ENCODE measurements at regions not wholly inside any gene's neighbourhood (a gene's known extent, or its start where the extent isn't known, plus 50 kb on each side); places are given as distances from the start of the nearest gene placed in this dataset.

DNA sequence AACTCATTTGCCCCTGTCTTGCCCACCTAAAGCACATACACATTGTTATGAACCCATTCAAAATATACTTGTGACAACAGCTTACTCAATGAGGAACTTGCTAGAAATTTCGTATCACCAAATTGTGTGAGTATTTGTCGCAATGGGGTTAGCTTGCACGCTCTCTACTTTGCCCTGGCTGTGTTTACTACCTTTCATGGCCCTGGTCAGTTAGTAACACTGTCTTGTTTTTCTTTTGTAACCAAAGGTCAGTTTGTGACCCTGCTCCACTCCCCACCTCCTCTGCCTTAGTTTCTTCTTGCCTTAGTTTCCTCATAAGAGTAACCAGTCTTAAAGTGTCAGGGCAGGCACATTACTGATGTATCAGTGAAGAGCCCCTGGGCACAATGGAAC is 205.8 kb upstream of the EEA1 start:
- H3K4me3 ChIP-seq = no peak overlapping the region
- H3K4me1 ChIP-seq (ENCODE audit: insufficient read depth) = peaks cover 28% of the 10 kb centered on the region
- no peaks in the 10 kb centered on the region for H4K20me1 ChIP-seq (ENCODE audit: insufficient read depth)
- no peaks in the 10 kb centered on the region for H3K27me3 ChIP-seq (replicated peaks; ENCODE audit: insufficient read depth)
- H3K4me2 ChIP-seq (ENCODE audit: unreplicated experiment) = peak overlapping the region; percentile 10
- H3F3A ChIP-seq (ENCODE audit: insufficient read depth) = peaks cover 19% of the 10 kb centered on the region
- H2AFZ ChIP-seq = peak overlapping the region; percentile 68
- in situ Hi-C loops (cut with MboI) = no loop called here
- H3K27ac ChIP-seq = no peak overlapping the region
- H3K9me2 ChIP-seq (ENCODE audit: insufficient read depth) = no peaks in the 10 kb centered on the region
- DNase-seq = no peak
- H3K36me3 ChIP-seq (ENCODE audit: low read depth) = no peaks in the 10 kb centered on the region
- WGBS, 2 experiments (ENCODE audit: low coverage in 1 of 2, low lambda C conversion rate in 2 of 2, missing lambda C conversion rate in 2 of 2) = 89 to 90% methylated on average over 3 of the region's 3 CpGs
- TF ChIP-seq EZH2phosphoT487 (IDR thresholded peaks at IDR 0.05; ENCODE audit: insufficient read depth, low read depth) (no peak), EZH2 (IDR thresholded peaks at IDR 0.05; ENCODE audit: insufficient read depth, poor library complexity, severe bottlenecking) (no peak)
- H3K9me3 ChIP-seq (ENCODE audit: low read depth) = no peaks in the 10 kb centered on the region
- H3K9ac ChIP-seq = no peak overlapping the region
- no peaks in the 10 kb centered on the region for H3K79me2 ChIP-seq (ENCODE audit: insufficient read depth)

DNA sequence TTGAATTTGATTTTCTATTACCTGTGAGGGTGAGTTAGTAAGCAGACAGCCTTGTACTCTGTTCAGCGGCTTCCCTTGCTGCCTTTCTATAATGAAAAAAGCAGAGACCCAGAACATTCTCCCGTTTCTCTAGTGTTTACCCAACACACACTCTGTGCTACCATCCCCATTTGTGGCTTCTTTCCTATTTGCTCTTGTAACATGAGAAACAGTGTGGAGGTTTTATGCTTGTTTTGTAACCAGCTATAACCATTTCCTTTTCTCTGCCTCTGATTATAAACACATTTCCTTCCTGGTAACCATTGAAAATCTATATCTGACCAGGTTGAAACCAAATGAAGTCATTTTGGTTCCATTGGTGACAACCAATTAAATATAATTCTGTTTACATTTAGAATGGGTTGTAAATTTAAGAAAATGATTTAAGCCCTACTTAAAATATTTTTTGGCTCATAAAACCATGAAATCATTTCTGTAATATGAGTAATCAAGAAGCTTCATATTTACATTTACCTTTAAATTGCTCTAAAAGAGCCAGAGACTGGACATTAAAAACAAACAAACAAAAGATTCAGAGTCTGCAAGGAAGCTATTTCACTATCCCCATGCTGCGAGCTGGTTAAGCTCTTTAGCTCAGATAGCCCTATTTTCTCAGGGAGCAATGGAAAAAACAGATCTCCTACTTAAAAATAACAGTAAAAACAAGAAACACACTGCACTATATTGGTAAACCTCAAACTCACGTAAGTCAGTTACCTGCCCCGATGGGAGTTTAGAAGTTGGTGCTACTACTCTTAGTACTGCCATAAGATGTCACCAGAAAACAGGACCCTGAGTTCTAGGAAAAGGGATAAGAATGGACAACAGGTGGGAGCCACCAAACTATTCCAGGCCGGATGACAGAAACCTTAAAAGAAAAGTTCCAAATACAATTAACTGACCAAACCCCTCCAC is 206.5 kb upstream of the EEA1 start:
- no peaks in the 10 kb centered on the region for H3K79me2 ChIP-seq (ENCODE audit: insufficient read depth)
- H4K20me1 ChIP-seq (ENCODE audit: insufficient read depth) = no peaks in the 10 kb centered on the region
- no peaks in the 10 kb centered on the region for H3K9me2 ChIP-seq (ENCODE audit: insufficient read depth)
- H3K9ac ChIP-seq = no peak overlapping the region
- peaks cover 28% of the 10 kb centered on the region for H3K4me1 ChIP-seq (ENCODE audit: insufficient read depth)
- peak overlapping the region; percentile 10 for H3K4me2 ChIP-seq (ENCODE audit: unreplicated experiment)
- no peaks in the 10 kb centered on the region for H3K9me3 ChIP-seq (ENCODE audit: low read depth)
- H2AFZ ChIP-seq = peak overlapping the region; percentile 68
- H3K27ac ChIP-seq = no peak overlapping the region
- peak; percentile 27 for DNase-seq
- H3K4me3 ChIP-seq = no peak overlapping the region
- H3K36me3 ChIP-seq (ENCODE audit: low read depth) = no peaks in the 10 kb centered on the region
- 82 to 86% methylated on average over 6 of the region's 6 CpGs for WGBS, 2 experiments (ENCODE audit: low coverage in 1 of 2, low lambda C conversion rate in 2 of 2, missing lambda C conversion rate in 2 of 2)
- peaks cover 19% of the 10 kb centered on the region for H3F3A ChIP-seq (ENCODE audit: insufficient read depth)
- no peaks in the 10 kb centered on the region for H3K27me3 ChIP-seq (replicated peaks; ENCODE audit: insufficient read depth)
- in situ Hi-C loops (cut with MboI) = no loop called here
- no peak for TF ChIP-seq EZH2phosphoT487 (IDR thresholded peaks at IDR 0.05; ENCODE audit: insufficient read depth, low read depth)
- no peak for TF ChIP-seq EZH2 (IDR thresholded peaks at IDR 0.05; ENCODE audit: insufficient read depth, poor library complexity, severe bottlenecking)

DNA sequence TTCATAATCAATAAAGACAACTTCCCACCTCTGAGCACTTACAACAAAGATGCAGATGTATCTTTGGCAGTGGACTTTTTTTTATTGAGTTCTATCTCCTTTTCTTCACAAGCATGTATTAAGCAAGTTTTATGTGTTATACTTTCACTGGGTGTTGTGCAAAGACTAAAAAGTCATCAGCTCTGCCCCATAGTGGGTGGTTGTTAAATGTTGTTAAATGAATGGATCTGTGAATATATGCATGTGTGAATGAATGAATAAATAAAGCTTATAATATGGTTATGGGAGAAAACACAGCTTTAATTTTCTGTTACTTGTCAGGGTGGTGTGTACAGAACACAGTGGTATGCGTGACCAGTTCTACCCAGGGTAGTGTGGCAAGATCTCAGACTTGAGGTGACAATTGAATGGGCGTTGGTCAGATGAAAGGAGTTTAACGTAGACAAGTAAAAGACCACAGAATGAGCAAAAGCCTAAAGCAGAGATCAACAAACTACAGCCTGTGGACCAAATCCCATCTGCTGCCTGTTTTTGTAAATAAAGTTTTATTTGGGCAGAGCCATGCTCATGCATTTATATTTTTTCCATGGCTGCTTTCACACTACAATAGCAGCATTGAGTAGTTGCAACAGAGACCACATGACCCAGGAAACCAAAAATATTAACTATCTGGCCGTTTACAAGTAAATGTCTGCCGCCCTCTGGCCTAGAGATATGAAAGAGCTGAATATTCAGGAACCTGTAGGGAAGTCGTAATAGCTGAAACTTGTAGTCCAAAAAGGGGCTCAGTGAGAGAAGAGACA is 207.4 kb upstream of the EEA1 start:
- no peaks in the 10 kb centered on the region for H3K27me3 ChIP-seq (replicated peaks; ENCODE audit: insufficient read depth)
- no peak overlapping the region for H2AFZ ChIP-seq
- H3K9ac ChIP-seq = no peak overlapping the region
- no peak for DNase-seq
- no peaks in the 10 kb centered on the region for H3K36me3 ChIP-seq (ENCODE audit: low read depth)
- H3K9me2 ChIP-seq (ENCODE audit: insufficient read depth) = no peaks in the 10 kb centered on the region
- no peak overlapping the region for H3K27ac ChIP-seq
- no peak overlapping the region for H3K4me3 ChIP-seq
- no peaks in the 10 kb centered on the region for H4K20me1 ChIP-seq (ENCODE audit: insufficient read depth)
- no peak overlapping the region for H3K4me2 ChIP-seq (ENCODE audit: unreplicated experiment)
- in situ Hi-C loops (cut with MboI) = no loop called here
- no peaks in the 10 kb centered on the region for H3K9me3 ChIP-seq (ENCODE audit: low read depth)
- H3F3A ChIP-seq (ENCODE audit: insufficient read depth) = peaks cover 19% of the 10 kb centered on the region
- WGBS, 2 experiments (ENCODE audit: low coverage in 1 of 2, low lambda C conversion rate in 2 of 2, missing lambda C conversion rate in 2 of 2) = 96 to 97% methylated on average over 6 of the region's 6 CpGs
- H3K4me1 ChIP-seq (ENCODE audit: insufficient read depth) = peaks cover 28% of the 10 kb centered on the region
- no peaks in the 10 kb centered on the region for H3K79me2 ChIP-seq (ENCODE audit: insufficient read depth)
- TF ChIP-seq EZH2phosphoT487 (IDR thresholded peaks at IDR 0.05; ENCODE audit: insufficient read depth, low read depth) (no peak), EZH2 (IDR thresholded peaks at IDR 0.05; ENCODE audit: insufficient read depth, poor library complexity, severe bottlenecking) (no peak)
